B cell (primary cell): ENCODE measurements at regions not wholly inside any gene's neighbourhood (a gene's known extent, or its start where the extent isn't known, plus 50 kb on each side); places are given as distances from the start of the nearest gene placed in this dataset.

Experiments
- ATAC-seq: fragments of 200-7000 bp; cut with Tn5 transposase; one replicate; pipeline ENCODE4 v1.10.0; 2021; ENCODE audit warnings: low read depth, mild to moderate bottlenecking, moderate number of reproducible peaks, moderate library complexity
- CTCF ChIA-PET: fragments of 350-600 bp; sonication (Branson Sonifier 250); formaldehyde crosslinking; loops from one replicate; lab custom pipeline; 2021; ENCODE audit warnings: antibody characterized with exemption, inconsistent platforms; lab: Charles Lee
- POLR2A ChIA-PET: fragments of 350-600 bp; sonication (Branson Sonifier 250); formaldehyde crosslinking; loops from one replicate; lab custom pipeline; 2021; ENCODE audit warnings: antibody characterized with exemption; lab: Charles Lee
- DNase-seq: peaks from one replicate; pipeline ENCODE4 v3.0.0; 2013
- H2AFZ ChIP-seq: 2 replicates; pipeline ENCODE4 v1.6.1; 2012; ENCODE audit warnings: mild to moderate bottlenecking, low read depth, low read length; ENCODE audit not compliant: insufficient read depth, poor library complexity, severe bottlenecking
- H3K27ac ChIP-seq, 2 donors: 1 replicate in 1 of 2; 2 replicates in 1 of 2; pipeline ENCODE4 v1.5.1; 2012 to 2013; ENCODE audit warnings: low read length in 2 of 2, mild to moderate bottlenecking in 2 of 2, moderate library complexity in 1 of 2
- H3K27me3 ChIP-seq, 4 experiments: fragments of 200-600 bp in 1 of 4; sonication (generic) in 1 of 4; replicated peaks in 1 of 4; 1 replicate in 2 of 4; 2 replicates in 2 of 4; pipeline versions ENCODE4 v1.6.1 to v1.7.0; 2013 to 2016; ENCODE audit warnings: low read length in 3 of 4, mild to moderate bottlenecking in 2 of 4, mixed read lengths in 1 of 4, moderate library complexity in 1 of 4; ENCODE audit not compliant: insufficient read depth in 4 of 4, control insufficient read depth in 3 of 4; ENCODE audit errors: control extremely low read depth in 1 of 4
- H3K36me3 ChIP-seq, 2 experiments: replicated peaks in 1 of 2; 1 replicate in 1 of 2; 2 replicates in 1 of 2; pipeline versions ENCODE4 v1.6.1 to v1.7.1; 2013; ENCODE audit warnings: low read length in 1 of 2; ENCODE audit not compliant: insufficient read depth in 2 of 2, control insufficient read depth in 1 of 2; ENCODE audit errors: control extremely low read depth in 1 of 2, extremely low read depth in 1 of 2
- H3K4me1 ChIP-seq, 2 donors: fragments of 200-600 bp in 1 of 2; sonication (generic) in 1 of 2; 1 replicate in 1 of 2; 2 replicates in 1 of 2; pipeline versions ENCODE4 v1.5.1 to v1.6.1; 2013 to 2017; ENCODE audit warnings: low read length in 2 of 2; ENCODE audit not compliant: control insufficient read depth in 2 of 2, insufficient read depth in 2 of 2
- H3K4me2 ChIP-seq: replicated peaks from 2 replicates; pipeline ENCODE3; 2012; ENCODE audit warnings: mild to moderate bottlenecking, low read depth, low read length; ENCODE audit not compliant: poor library complexity, severe bottlenecking
- H3K4me3 ChIP-seq, 5 experiments: fragments of 200-600 bp in 1 of 5; sonication (generic) in 1 of 5; 1 replicate in 3 of 5; 2 replicates in 2 of 5; pipeline versions ENCODE4 v1.5.1 to v1.7.0; 2011 to 2016; ENCODE audit warnings: low read length in 4 of 5, mild to moderate bottlenecking in 4 of 5, low read depth in 2 of 5, control low read depth in 1 of 5, moderate library complexity in 1 of 5; ENCODE audit not compliant: insufficient read depth in 1 of 5; ENCODE audit errors: control extremely low read depth in 1 of 5, extremely low read depth in 1 of 5
- H3K79me2 ChIP-seq: fragments of 200-600 bp; sonication (generic); one replicate; pipeline ENCODE4 v1.6.0; 2016; ENCODE audit warnings: low read length; ENCODE audit not compliant: control insufficient read depth, insufficient read depth
- H3K9ac ChIP-seq: fragments of 200-600 bp; sonication (generic); 2 replicates; pipeline ENCODE4 v1.6.1; 2017; ENCODE audit warnings: mild to moderate bottlenecking, low read length, moderate library complexity
- H3K9me3 ChIP-seq, 3 donors: one replicate each; pipeline versions ENCODE4 v1.6.1 to v1.7.1; 2013; ENCODE audit warnings: low read length in 2 of 3; ENCODE audit not compliant: control insufficient read depth in 2 of 3, insufficient read depth in 1 of 3; ENCODE audit errors: control extremely low read depth in 1 of 3
- H4K20me1 ChIP-seq: 2 replicates; pipeline ENCODE4 v1.6.0; 2012; ENCODE audit warnings: mild to moderate bottlenecking, low read length; ENCODE audit not compliant: insufficient read depth, control insufficient read depth, poor library complexity, severe bottlenecking
- H3K27ac Mint-ChIP-seq: one replicate; pipeline ENCODE4 v1.8.0; 2021; ENCODE audit warnings: mixed read lengths
- H3K27me3 Mint-ChIP-seq: one replicate; pipeline ENCODE4 v1.8.0; 2021; ENCODE audit warnings: mixed read lengths
- H3K4me1 Mint-ChIP-seq: one replicate; pipeline ENCODE4 v1.8.0; 2021; ENCODE audit warnings: mixed read lengths
- H3K4me3 Mint-ChIP-seq: one replicate; pipeline ENCODE4 v1.8.0; 2021; ENCODE audit warnings: mixed read lengths
- H3K9me3 Mint-ChIP-seq: one replicate; pipeline ENCODE4 v1.8.0; 2022; ENCODE audit warnings: mixed read lengths; ENCODE audit not compliant: insufficient read depth
- EZH2 ChIP-seq: IDR thresholded peaks from 2 replicates; pipeline ENCODE4 v1.6.1; 2012; ENCODE audit warnings: borderline replicate concordance, low read depth, mild to moderate bottlenecking, moderate library complexity, low read length; ENCODE audit not compliant: insufficient read depth, poor library complexity, severe bottlenecking
- WGBS: methylation state at CpG from one replicate; pipeline ENCODE4 v1.1.5; 2013; ENCODE audit warnings: missing lambda C conversion rate; ENCODE audit not compliant: insufficient coverage; 5-methylcytosine and 5-hydroxymethylcytosine counted together
- intact Hi-C: fragments of 100-400 bp; cut with micrococcal nuclease; formaldehyde crosslinking; loops from one replicate; pipeline ENCODE4 v1.10.0; 2022
- TF ChIP-seq, protein P1 (sequence below): fragments of 200-600 bp; IDR thresholded peaks from one replicate; pipeline ENCODE4 v1.8.0; 2022; ENCODE audit warnings: antibody characterized with exemption, mild to moderate bottlenecking

DNA sequence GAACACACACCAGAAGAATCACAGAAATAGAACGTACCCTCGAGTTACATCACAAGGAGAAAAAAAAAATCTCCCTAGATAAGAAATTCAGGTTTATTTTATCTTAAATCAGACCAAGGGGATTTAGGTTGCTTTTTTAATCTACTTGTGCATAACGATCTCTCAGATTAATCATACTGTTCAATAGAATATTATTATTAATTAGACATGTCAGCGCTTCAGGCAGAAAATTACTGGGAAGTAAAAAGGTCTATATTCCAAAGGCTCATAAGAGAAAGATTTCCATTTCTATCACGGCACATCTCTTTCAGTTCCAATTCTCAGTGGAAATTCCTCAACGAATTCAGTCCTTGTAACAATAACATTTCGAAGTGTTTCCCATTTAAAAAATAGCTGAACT is 77.7 kb upstream of the PSMD7 start:
- H2AFZ ChIP-seq = no peak overlapping the region
- no peaks in the 10 kb centered on the region for H3K27me3 ChIP-seq
- H3K9me3 Mint-ChIP-seq = no peaks in the 10 kb centered on the region
- DNase-seq (no peak), ATAC-seq (no peak)
- no peaks in the 10 kb centered on the region for H3K9me3 ChIP-seq
- H4K20me1 ChIP-seq = no peaks in the 10 kb centered on the region
- H3K36me3 ChIP-seq = no peaks in the 10 kb centered on the region
- no peak overlapping the region for H3K4me2 ChIP-seq
- POLR2A ChIA-PET = no interaction called here
- TF ChIP-seq, protein P1, sequence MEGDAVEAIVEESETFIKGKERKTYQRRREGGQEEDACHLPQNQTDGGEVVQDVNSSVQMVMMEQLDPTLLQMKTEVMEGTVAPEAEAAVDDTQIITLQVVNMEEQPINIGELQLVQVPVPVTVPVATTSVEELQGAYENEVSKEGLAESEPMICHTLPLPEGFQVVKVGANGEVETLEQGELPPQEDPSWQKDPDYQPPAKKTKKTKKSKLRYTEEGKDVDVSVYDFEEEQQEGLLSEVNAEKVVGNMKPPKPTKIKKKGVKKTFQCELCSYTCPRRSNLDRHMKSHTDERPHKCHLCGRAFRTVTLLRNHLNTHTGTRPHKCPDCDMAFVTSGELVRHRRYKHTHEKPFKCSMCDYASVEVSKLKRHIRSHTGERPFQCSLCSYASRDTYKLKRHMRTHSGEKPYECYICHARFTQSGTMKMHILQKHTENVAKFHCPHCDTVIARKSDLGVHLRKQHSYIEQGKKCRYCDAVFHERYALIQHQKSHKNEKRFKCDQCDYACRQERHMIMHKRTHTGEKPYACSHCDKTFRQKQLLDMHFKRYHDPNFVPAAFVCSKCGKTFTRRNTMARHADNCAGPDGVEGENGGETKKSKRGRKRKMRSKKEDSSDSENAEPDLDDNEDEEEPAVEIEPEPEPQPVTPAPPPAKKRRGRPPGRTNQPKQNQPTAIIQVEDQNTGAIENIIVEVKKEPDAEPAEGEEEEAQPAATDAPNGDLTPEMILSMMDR = no peak
- no peak for TF ChIP-seq EZH2
- no peak overlapping the region for H3K4me3 ChIP-seq
- intact Hi-C loops = no loop called here
- no peak overlapping the region for H3K27ac Mint-ChIP-seq
- no peak overlapping the region for H3K9ac ChIP-seq
- H3K27ac ChIP-seq = no peak overlapping the region
- no peaks in the 10 kb centered on the region for H3K4me1 Mint-ChIP-seq
- WGBS = no CpG with 5 or more reads among the region's 7 CpGs
- peaks cover 20% of the 10 kb centered on the region for H3K27me3 Mint-ChIP-seq
- H3K4me1 ChIP-seq = no peaks in the 10 kb centered on the region
- CTCF ChIA-PET = no interaction called here
- H3K79me2 ChIP-seq = no peaks in the 10 kb centered on the region
- no peak overlapping the region for H3K4me3 Mint-ChIP-seq

DNA sequence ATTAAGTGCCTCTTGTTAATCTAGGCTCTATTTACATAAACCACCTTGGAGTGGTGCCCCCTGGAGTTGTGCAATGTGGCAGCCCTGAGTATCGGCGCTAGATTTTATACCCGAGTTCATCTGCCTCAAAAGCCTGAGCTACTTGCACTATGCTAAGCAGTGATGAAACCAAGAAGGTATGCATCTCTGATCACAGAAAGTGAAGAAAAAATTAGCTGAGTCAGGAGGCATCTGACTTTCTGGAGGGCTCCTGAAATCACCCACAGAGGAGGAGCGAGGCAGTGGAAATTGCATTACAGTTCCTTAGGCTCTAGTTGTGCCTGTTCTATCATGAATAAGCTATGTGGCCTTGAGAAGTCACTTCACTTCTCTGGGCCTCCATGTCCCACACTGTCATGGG is 80.3 kb upstream of the PSMD7 start:
- intact Hi-C loops = no loop called here
- no peaks in the 10 kb centered on the region for H3K9me3 Mint-ChIP-seq
- no peak overlapping the region for H3K4me2 ChIP-seq
- H3K27ac ChIP-seq = no peak overlapping the region
- no peak overlapping the region for H3K4me3 ChIP-seq
- no peak overlapping the region for H3K4me3 Mint-ChIP-seq
- no peaks in the 10 kb centered on the region for H3K9me3 ChIP-seq
- no peaks in the 10 kb centered on the region for H3K4me1 ChIP-seq
- no peak overlapping the region for H3K27ac Mint-ChIP-seq
- no peaks in the 10 kb centered on the region for H3K36me3 ChIP-seq
- no peak for DNase-seq
- H3K4me1 Mint-ChIP-seq = no peaks in the 10 kb centered on the region
- no peaks in the 10 kb centered on the region for H3K27me3 ChIP-seq
- ChIA-PET POLR2A (no interaction called here), CTCF (interaction anchor here (0.9 kb wide), 1 partner anchor 12 kb away, joined by 4 read pairs; no protein-coding TSS in a partner anchor)
- TF ChIP-seq EZH2 = no peak
- TF ChIP-seq, protein P1 = no peak
- no peak overlapping the region for H3K9ac ChIP-seq
- 96% methylated on average over 3 of the region's 4 CpGs for WGBS
- peaks cover 17% of the 10 kb centered on the region for H3K27me3 Mint-ChIP-seq
- no peak overlapping the region for H2AFZ ChIP-seq
- no peaks in the 10 kb centered on the region for H4K20me1 ChIP-seq
- no peaks in the 10 kb centered on the region for H3K79me2 ChIP-seq
- no peak for ATAC-seq
